HEK293T (cell line): ENCODE measurements at regions not wholly inside any gene's neighbourhood (a gene's known extent, or its start where the extent isn't known, plus 50 kb on each side); places are given as distances from the start of the nearest gene placed in this dataset.

Source experiments
- ELF4 ChIP-seq: fragments of 450-650 bp; IDR thresholded peaks from 2 replicates; pipeline ENCODE4 v1.6.1; 2017; ENCODE audit warnings: antibody characterized with exemption
- LEF1 ChIP-seq: fragments of 450-650 bp; IDR thresholded peaks from 2 replicates; pipeline ENCODE4 v1.6.1; 2017; ENCODE audit warnings: mild to moderate bottlenecking, borderline replicate concordance
- SP1 ChIP-seq: fragments of 450-650 bp; IDR thresholded peaks from 2 replicates; pipeline ENCODE4 v1.6.1; 2017
- ZNF384 ChIP-seq: fragments of 450-650 bp; IDR thresholded peaks from 2 replicates; pipeline ENCODE4 v1.6.1; 2016

- TF ChIP-seq SP1 (no peak), ELF4 (no peak), ZNF384 (no peak), LEF1 (no peak)
These were observed 266.0 kb downstream of the DMAC1 start for GRCh38 chr9:7533376-7534090.
